ENCODE measurements at regions not wholly inside any gene's neighbourhood (a gene's known extent, or its start where the extent isn't known, plus 50 kb on each side); places are given as distances from the start of the nearest gene placed in this dataset.

DNA sequence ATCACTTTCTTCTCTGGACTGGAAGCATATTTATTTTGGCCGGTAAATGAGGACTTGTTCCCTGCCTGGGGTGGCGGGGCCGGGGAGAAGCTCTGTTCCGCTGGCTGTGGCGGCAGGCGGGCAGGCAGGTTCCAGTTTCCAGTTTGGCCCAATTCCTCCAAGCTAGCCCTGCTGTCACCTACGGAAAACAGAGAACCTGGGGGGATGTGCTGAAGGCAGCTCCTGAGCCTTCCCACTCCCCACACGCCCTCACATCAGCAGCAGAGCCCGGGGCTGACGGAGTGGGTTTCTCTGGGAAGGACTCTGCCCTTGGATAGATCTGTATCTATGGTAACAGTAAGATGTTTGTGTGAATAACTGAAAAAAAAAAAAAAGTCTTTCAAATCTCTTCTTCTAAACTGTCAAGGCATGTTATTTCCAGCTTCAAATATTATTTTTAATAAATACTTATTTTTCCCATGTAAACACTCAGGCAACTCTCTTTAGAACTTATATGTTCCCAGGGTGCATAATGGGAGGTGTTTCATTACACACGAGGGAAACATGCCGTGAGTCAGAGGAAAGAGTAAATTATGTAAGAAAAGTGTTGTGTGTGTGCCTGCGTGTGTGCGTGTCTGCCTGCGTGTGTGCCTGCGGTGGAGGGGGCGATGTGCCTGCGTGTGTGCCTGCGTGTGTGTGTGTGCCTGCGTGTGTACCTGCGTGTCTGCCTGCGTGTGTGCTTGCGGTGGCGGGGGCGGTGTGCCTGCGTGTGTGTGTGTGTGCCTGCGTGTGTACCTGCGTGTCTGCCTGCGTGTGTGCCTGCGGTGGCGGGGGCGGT, 116.1 kb upstream of the ZNF516 start:
- no peaks in the 10 kb centered on the region for H3K27me3 ChIP-seq
- H3K27ac ChIP-seq, result no peak overlapping the region
- no peaks in the 10 kb centered on the region for H3K36me3 ChIP-seq
- H3K4me3 ChIP-seq (ENCODE audit: low read depth in 1 of 2, low read length in 1 of 2), result no peak overlapping the region
- no peaks in the 10 kb centered on the region for H3K4me1 ChIP-seq (ENCODE audit: control insufficient read depth in 1 of 2, insufficient read depth in 1 of 2, low read depth in 1 of 2, low read length in 1 of 2)
- no peaks in the 10 kb centered on the region for H3K9me3 ChIP-seq
- TF ChIP-seq, protein P1, sequence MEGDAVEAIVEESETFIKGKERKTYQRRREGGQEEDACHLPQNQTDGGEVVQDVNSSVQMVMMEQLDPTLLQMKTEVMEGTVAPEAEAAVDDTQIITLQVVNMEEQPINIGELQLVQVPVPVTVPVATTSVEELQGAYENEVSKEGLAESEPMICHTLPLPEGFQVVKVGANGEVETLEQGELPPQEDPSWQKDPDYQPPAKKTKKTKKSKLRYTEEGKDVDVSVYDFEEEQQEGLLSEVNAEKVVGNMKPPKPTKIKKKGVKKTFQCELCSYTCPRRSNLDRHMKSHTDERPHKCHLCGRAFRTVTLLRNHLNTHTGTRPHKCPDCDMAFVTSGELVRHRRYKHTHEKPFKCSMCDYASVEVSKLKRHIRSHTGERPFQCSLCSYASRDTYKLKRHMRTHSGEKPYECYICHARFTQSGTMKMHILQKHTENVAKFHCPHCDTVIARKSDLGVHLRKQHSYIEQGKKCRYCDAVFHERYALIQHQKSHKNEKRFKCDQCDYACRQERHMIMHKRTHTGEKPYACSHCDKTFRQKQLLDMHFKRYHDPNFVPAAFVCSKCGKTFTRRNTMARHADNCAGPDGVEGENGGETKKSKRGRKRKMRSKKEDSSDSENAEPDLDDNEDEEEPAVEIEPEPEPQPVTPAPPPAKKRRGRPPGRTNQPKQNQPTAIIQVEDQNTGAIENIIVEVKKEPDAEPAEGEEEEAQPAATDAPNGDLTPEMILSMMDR (IDR thresholded peaks at IDR 0.05), result no peak

DNA sequence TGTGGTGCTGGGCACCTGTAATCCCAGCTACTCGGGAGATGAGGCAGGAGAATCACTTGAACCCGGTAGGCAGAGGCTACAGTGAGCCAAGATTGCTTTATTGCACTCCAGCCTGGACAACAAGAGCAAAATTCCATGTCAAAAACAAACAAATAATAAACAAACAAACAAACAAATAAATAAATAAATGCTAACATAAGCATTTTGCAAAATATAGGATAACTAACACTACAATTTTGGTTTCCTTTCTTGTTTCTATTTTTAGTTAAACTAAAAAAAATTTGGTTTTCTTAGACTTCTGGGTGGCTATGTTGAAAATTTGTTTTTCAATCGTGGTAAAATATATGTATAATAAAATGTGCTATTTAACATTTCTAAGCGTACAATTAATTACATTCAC, 115.0 kb upstream of the ZNF516 start:
- no peaks in the 10 kb centered on the region for H3K27me3 ChIP-seq
- H3K4me1 ChIP-seq (ENCODE audit: control insufficient read depth in 1 of 2, insufficient read depth in 1 of 2, low read depth in 1 of 2, low read length in 1 of 2), result no peaks in the 10 kb centered on the region
- TF ChIP-seq, protein P1 (IDR thresholded peaks at IDR 0.05), result no peak
- H3K27ac ChIP-seq, result no peak overlapping the region
- H3K4me3 ChIP-seq (ENCODE audit: low read depth in 1 of 2, low read length in 1 of 2), result no peak overlapping the region
- H3K36me3 ChIP-seq, result no peaks in the 10 kb centered on the region
- H3K9me3 ChIP-seq, result no peaks in the 10 kb centered on the region

DNA sequence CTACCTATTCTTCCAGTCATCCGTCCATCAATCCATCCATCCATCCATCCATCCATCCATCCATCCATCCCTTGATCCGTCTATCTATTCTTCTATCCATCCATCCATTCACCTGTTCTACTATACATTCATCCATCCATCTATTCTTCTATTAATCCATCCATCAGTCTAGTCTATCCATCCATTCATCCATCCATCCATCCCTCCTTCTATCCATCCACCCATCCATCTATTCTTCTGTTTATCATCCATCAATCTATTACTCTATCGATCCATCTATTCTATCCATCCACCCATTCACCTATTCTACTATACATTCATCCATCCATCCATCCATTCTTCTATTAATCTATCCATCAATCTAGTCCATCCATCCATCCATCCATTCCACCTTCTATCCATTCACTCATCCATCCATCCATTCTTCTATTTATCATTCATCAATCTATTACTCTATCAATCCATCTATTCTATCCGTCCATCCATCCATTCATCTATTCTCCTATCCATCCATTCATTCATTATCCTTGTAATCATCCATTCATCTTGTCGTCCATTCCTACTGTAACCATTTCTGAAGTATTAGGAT, 110.4 kb upstream of the ZNF516 start:
- H3K27ac ChIP-seq, result no peak overlapping the region
- no peaks in the 10 kb centered on the region for H3K27me3 ChIP-seq
- no peaks in the 10 kb centered on the region for H3K4me1 ChIP-seq (ENCODE audit: control insufficient read depth in 1 of 2, insufficient read depth in 1 of 2, low read depth in 1 of 2, low read length in 1 of 2)
- no peaks in the 10 kb centered on the region for H3K9me3 ChIP-seq
- TF ChIP-seq, protein P1 (IDR thresholded peaks at IDR 0.05), result no peak
- no peak overlapping the region for H3K4me3 ChIP-seq (ENCODE audit: low read depth in 1 of 2, low read length in 1 of 2)
- H3K36me3 ChIP-seq, result no peaks in the 10 kb centered on the region

DNA sequence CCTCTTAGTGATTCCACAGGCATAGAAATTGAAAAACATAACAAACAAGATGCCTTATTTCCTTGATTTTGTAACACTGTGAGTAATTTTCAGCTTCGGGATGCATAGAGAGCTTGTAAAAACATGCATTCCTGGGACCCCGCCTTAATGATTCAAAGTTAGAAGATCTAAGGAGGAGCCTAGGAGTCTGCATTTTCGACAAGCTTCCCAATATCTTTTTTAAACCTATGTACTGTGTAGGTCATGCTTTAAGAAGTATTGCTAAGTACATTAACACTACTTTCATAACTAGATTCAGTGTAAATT, 109.8 kb upstream of the ZNF516 start:
- H3K27me3 ChIP-seq, result no peaks in the 10 kb centered on the region
- no peaks in the 10 kb centered on the region for H3K9me3 ChIP-seq
- H3K27ac ChIP-seq, result no peak overlapping the region
- no peaks in the 10 kb centered on the region for H3K4me1 ChIP-seq (ENCODE audit: control insufficient read depth in 1 of 2, insufficient read depth in 1 of 2, low read depth in 1 of 2, low read length in 1 of 2)
- no peak overlapping the region for H3K4me3 ChIP-seq (ENCODE audit: low read depth in 1 of 2, low read length in 1 of 2)
- no peaks in the 10 kb centered on the region for H3K36me3 ChIP-seq
- TF ChIP-seq, protein P1 (IDR thresholded peaks at IDR 0.05), result no peak

DNA sequence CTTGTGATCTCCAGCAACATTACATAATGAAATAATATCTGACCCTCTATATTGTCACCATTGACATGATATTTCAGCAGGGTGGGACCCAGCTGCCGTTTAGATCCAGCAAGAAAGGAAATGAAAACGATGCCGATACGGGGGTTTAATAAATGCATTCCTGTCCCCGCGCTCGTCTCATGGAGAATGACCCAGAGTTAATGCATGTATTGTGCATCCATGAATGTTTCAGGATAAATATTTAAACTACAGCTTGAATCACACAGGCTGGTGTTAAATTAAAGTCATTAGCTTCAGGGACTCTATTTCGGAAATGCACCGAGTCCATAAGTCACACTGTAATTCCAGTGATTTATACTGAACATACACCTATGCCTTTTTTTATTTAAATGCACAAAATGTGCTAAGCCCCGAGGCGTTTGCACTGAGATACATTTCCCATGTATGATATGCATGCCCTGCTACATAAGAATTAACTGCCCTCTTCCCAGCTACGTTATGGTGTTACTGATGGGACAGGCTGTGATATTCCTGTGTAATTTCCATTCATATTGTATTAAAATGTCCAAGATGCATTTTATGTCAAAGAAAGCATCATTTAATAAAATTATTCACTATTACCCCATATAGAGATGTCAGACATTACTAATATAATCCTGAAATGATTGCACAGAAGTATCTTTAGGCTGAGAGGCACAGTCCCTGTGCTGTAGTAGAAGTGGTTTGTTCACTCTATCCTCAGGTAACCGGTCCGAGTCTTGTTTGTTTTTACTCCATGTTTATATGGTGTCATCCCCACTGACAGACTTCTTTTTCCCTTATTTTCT, 109.3 kb upstream of the ZNF516 start:
- Histone ChIP-seq H3K4me1 (ENCODE audit: control insufficient read depth in 1 of 2, insufficient read depth in 1 of 2, low read depth in 1 of 2, low read length in 1 of 2) (no peaks in the 10 kb centered on the region), H3K27ac (no peak overlapping the region), H3K36me3 (no peaks in the 10 kb centered on the region), H3K27me3 (no peaks in the 10 kb centered on the region), H3K9me3 (no peaks in the 10 kb centered on the region), H3K4me3 (ENCODE audit: low read depth in 1 of 2, low read length in 1 of 2) (no peak overlapping the region)
- TF ChIP-seq, protein P1 (IDR thresholded peaks at IDR 0.05), result no peak
